Liver (tissue), 8 donors: ENCODE measurements at regions not wholly inside any gene's neighbourhood (a gene's known extent, or its start where the extent isn't known, plus 50 kb on each side); places are given as distances from the start of the nearest gene placed in this dataset.

Experiments
- DNase-seq: peaks from one replicate; pipeline ENCODE4 v3.0.0-alpha.2; 2017; ENCODE audit warnings: low spot score
- H3K27ac ChIP-seq, 2 donors: one replicate each; pipeline ENCODE4 v1.7.0; 2013; ENCODE audit warnings: inconsistent platforms in 2 of 2, low read length in 2 of 2, control low read depth in 1 of 2, low read depth in 1 of 2, mild to moderate bottlenecking in 1 of 2
- H3K27me3 ChIP-seq, 4 donors: one replicate each; pipeline versions ENCODE4 v1.6.1 to v1.7.0; 2013; ENCODE audit warnings: low read length in 3 of 4, inconsistent platforms in 1 of 4, mild to moderate bottlenecking in 1 of 4, moderate library complexity in 1 of 4; ENCODE audit not compliant: control insufficient read depth in 4 of 4, insufficient read depth in 4 of 4
- H3K36me3 ChIP-seq, 4 donors: one replicate each; pipeline versions ENCODE4 v1.6.1 to v1.7.0; 2013; ENCODE audit warnings: low read length in 3 of 4, mild to moderate bottlenecking in 3 of 4, low read depth in 1 of 4, moderate library complexity in 1 of 4; ENCODE audit not compliant: control insufficient read depth in 4 of 4, insufficient read depth in 3 of 4
- H3K4me1 ChIP-seq, 4 donors: one replicate each; pipeline versions ENCODE4 v1.6.1 to v1.7.0; 2013; ENCODE audit warnings: low read length in 3 of 4, mild to moderate bottlenecking in 3 of 4, moderate library complexity in 1 of 4; ENCODE audit not compliant: control insufficient read depth in 4 of 4, insufficient read depth in 4 of 4
- H3K4me3 ChIP-seq, 3 donors: one replicate each; pipeline versions ENCODE4 v1.6.1 to v1.7.0; 2013; ENCODE audit warnings: low read length in 3 of 3, control low read depth in 1 of 3, low read depth in 1 of 3, mild to moderate bottlenecking in 1 of 3
- H3K9ac ChIP-seq, 2 donors: one replicate each; pipeline ENCODE4 v1.7.0; 2013; ENCODE audit warnings: low read length in 2 of 2, mild to moderate bottlenecking in 2 of 2, moderate library complexity in 2 of 2, control low read depth in 1 of 2, low read depth in 1 of 2
- H3K9me3 ChIP-seq, 4 donors: one replicate each; pipeline versions ENCODE4 v1.6.1 to v1.7.0; 2013; ENCODE audit warnings: low read length in 3 of 4; ENCODE audit not compliant: control insufficient read depth in 4 of 4
- EGR1 ChIP-seq, 2 donors: IDR thresholded peaks; 2 replicates each; pipeline ENCODE4 v1.6.1; 2016 to 2018; ENCODE audit warnings: antibody characterized with exemption in 2 of 2, low read depth in 2 of 2
- GABPA ChIP-seq, 2 donors: IDR thresholded peaks in 1 of 2; conservative IDR thresholded peaks in 1 of 2; 2 replicates each; pipeline ENCODE4 v1.6.1; 2016; ENCODE audit warnings: antibody characterized with exemption in 2 of 2, mild to moderate bottlenecking in 1 of 2, moderate library complexity in 1 of 2
- HNF4A ChIP-seq, 2 donors: conservative IDR thresholded peaks; 2 replicates each; pipeline ENCODE4 v1.6.1; 2016; ENCODE audit warnings: antibody characterized with exemption in 2 of 2, mild to moderate bottlenecking in 2 of 2
- HNF4G ChIP-seq: IDR thresholded peaks from 2 replicates; pipeline ENCODE4 v1.6.1; 2016; ENCODE audit warnings: antibody characterized with exemption
- JUND ChIP-seq, 2 donors: IDR thresholded peaks; 2 replicates each; pipeline ENCODE4 v1.6.1; 2016; ENCODE audit warnings: antibody characterized with exemption in 2 of 2
- NR2F2 ChIP-seq: IDR thresholded peaks from 2 replicates; pipeline ENCODE4 v1.6.1; 2016; ENCODE audit warnings: antibody characterized with exemption
- RAD21 ChIP-seq, 2 donors: IDR thresholded peaks; 2 replicates each; pipeline ENCODE4 v1.6.1; 2016; ENCODE audit warnings: antibody characterized with exemption in 2 of 2, mild to moderate bottlenecking in 2 of 2
- RXRA ChIP-seq, 2 donors: IDR thresholded peaks; 2 replicates each; pipeline ENCODE4 v1.6.1; 2017 to 2018; ENCODE audit warnings: antibody characterized with exemption in 2 of 2, mild to moderate bottlenecking in 1 of 2
- TAF1 ChIP-seq: conservative IDR thresholded peaks from 2 replicates; pipeline ENCODE4 v1.6.1; 2016; ENCODE audit warnings: antibody characterized with exemption, mild to moderate bottlenecking
- WGBS: extraction: QIAGEN DNeasy Blood & Tissue Kit; methylation state at CpG from one replicate; pipeline ENCODE4 v1.1.7; 2013; 5-methylcytosine and 5-hydroxymethylcytosine counted together
- TF ChIP-seq, protein P1 (sequence below): IDR thresholded peaks from 2 replicates; pipeline ENCODE4 v1.6.1; 2016; ENCODE audit warnings: antibody characterized with exemption, mild to moderate bottlenecking
- TF ChIP-seq, protein P2 (sequence below): IDR thresholded peaks from 2 replicates; pipeline ENCODE4 v1.6.1; 2016; ENCODE audit warnings: antibody characterized with exemption
- TF ChIP-seq, protein P3 (sequence below): fragments of 150-350 bp; IDR thresholded peaks from 2 replicates; pipeline ENCODE4 v1.5.1; 2017; ENCODE audit warnings: improper control_type of control experiment, low read depth, low read length; ENCODE audit not compliant: missing input control
- TF ChIP-seq, protein P4 (sequence below): IDR thresholded peaks from 2 replicates; pipeline ENCODE4 v1.6.1; 2016; ENCODE audit warnings: antibody characterized with exemption
- TF ChIP-seq, protein P5 (sequence below): IDR thresholded peaks from 2 replicates; pipeline ENCODE4 v1.6.1; 2016; ENCODE audit warnings: antibody characterized with exemption
- donor health status: healthy.
- donor health status: healthy.
- donor health status: healthy.
- donor health status: healthy.
- donor health status: healthy.

DNA sequence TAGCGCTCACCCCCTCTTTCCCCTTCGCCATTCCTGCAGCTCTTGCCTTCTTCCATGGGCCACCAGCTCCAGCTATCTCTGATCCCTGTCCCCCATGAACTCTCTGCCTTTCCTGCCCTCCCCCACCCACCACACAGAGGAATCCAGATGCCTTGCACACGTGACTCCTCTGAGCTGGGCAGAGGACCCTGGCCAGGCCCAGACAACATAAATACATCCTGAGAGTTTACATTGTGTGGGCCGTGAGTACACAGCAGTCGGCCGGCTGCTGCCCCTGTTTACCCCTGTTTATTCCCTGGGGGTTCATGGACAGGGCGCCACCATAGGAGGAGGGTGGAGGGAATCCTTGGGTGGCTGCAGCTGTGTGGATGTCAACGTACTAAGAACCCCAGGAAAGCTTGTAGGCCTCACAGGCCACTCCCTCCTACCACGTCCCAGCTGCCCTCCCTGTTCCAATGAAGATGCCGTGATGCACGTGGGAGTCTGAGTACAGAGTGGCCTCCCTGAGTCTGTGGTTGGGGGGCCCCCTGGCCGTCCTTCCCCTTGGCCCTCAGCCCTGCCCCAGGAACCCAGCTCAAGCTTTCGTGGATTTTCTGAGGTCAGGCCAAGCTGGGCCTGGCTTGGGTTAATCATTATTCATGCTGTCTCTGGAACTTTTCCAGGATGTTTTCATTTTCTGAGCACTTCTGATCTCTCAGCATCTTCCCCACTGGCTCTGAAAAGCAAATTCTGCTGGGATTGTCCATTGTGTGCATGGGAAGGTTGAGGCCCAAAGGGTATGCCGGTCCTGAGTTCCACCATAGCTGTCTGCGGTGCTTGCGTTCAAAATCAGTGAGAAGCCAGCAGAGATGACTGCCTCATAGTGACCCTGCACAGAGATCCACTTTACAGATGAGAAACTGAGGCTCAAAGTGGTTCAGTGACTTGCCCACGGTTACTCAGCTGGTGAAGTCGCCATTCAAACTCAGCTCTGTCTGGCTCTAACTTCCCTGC, 136.3 kb downstream of the MRPL14 start (continued):
- TF ChIP-seq, protein P1, sequence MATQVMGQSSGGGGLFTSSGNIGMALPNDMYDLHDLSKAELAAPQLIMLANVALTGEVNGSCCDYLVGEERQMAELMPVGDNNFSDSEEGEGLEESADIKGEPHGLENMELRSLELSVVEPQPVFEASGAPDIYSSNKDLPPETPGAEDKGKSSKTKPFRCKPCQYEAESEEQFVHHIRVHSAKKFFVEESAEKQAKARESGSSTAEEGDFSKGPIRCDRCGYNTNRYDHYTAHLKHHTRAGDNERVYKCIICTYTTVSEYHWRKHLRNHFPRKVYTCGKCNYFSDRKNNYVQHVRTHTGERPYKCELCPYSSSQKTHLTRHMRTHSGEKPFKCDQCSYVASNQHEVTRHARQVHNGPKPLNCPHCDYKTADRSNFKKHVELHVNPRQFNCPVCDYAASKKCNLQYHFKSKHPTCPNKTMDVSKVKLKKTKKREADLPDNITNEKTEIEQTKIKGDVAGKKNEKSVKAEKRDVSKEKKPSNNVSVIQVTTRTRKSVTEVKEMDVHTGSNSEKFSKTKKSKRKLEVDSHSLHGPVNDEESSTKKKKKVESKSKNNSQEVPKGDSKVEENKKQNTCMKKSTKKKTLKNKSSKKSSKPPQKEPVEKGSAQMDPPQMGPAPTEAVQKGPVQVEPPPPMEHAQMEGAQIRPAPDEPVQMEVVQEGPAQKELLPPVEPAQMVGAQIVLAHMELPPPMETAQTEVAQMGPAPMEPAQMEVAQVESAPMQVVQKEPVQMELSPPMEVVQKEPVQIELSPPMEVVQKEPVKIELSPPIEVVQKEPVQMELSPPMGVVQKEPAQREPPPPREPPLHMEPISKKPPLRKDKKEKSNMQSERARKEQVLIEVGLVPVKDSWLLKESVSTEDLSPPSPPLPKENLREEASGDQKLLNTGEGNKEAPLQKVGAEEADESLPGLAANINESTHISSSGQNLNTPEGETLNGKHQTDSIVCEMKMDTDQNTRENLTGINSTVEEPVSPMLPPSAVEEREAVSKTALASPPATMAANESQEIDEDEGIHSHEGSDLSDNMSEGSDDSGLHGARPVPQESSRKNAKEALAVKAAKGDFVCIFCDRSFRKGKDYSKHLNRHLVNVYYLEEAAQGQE, result no peak
- TF ChIP-seq, protein P2, sequence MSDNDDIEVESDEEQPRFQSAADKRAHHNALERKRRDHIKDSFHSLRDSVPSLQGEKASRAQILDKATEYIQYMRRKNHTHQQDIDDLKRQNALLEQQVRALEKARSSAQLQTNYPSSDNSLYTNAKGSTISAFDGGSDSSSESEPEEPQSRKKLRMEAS, result no peak
- no peak for TF ChIP-seq NR2F2
- TF ChIP-seq EGR1 (IDR thresholded peaks at IDR 0.05; ENCODE audit: low read depth in 2 of 2), result no peak

DNA sequence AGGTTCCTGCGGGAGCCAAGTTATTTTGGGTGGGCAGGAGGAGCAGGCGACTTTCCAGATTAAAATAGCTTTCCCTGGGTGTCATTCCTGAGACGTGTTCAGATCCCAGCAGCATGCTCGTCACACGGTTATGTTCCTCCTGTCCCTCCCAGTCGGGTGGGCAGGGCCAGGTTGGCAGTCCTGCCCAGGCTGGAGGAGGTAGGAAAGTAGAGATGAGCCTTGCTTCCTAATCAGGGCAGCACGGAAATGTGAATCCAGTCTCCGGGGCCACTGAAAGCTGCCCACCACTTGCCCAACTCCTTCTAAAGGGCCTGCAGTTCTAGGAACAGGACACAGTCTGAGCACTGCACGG, 137.0 kb downstream of the MRPL14 start:
- H3K36me3 ChIP-seq, result no peaks in the 10 kb centered on the region
- no peak overlapping the region for H3K4me3 ChIP-seq
- no peaks in the 10 kb centered on the region for H3K9me3 ChIP-seq
- no peaks in the 10 kb centered on the region for H3K27me3 ChIP-seq
- H3K4me1 ChIP-seq, result peaks cover 11 to 29% (median 20%) of the 10 kb centered on the region in 4 donors
- TF ChIP-seq, protein P3, sequence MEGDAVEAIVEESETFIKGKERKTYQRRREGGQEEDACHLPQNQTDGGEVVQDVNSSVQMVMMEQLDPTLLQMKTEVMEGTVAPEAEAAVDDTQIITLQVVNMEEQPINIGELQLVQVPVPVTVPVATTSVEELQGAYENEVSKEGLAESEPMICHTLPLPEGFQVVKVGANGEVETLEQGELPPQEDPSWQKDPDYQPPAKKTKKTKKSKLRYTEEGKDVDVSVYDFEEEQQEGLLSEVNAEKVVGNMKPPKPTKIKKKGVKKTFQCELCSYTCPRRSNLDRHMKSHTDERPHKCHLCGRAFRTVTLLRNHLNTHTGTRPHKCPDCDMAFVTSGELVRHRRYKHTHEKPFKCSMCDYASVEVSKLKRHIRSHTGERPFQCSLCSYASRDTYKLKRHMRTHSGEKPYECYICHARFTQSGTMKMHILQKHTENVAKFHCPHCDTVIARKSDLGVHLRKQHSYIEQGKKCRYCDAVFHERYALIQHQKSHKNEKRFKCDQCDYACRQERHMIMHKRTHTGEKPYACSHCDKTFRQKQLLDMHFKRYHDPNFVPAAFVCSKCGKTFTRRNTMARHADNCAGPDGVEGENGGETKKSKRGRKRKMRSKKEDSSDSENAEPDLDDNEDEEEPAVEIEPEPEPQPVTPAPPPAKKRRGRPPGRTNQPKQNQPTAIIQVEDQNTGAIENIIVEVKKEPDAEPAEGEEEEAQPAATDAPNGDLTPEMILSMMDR, result no peak
- no peak for TF ChIP-seq JUND (IDR thresholded peaks at IDR 0.05)
- TF ChIP-seq EGR1 (IDR thresholded peaks at IDR 0.05; ENCODE audit: low read depth in 2 of 2), result no peak
- TF ChIP-seq, protein P4, sequence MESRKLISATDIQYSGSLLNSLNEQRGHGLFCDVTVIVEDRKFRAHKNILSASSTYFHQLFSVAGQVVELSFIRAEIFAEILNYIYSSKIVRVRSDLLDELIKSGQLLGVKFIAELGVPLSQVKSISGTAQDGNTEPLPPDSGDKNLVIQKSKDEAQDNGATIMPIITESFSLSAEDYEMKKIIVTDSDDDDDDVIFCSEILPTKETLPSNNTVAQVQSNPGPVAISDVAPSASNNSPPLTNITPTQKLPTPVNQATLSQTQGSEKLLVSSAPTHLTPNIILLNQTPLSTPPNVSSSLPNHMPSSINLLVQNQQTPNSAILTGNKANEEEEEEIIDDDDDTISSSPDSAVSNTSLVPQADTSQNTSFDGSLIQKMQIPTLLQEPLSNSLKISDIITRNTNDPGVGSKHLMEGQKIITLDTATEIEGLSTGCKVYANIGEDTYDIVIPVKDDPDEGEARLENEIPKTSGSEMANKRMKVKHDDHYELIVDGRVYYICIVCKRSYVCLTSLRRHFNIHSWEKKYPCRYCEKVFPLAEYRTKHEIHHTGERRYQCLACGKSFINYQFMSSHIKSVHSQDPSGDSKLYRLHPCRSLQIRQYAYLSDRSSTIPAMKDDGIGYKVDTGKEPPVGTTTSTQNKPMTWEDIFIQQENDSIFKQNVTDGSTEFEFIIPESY, result no peak
- no peak for TF ChIP-seq HNF4A (conservative IDR thresholded peaks at IDR 0.05)
- H3K9ac ChIP-seq, result no peak overlapping the region
- H3K27ac ChIP-seq, result no peak overlapping the region
- no peak for DNase-seq
- WGBS, result 75% methylated on average over 9 of the region's 9 CpGs

DNA sequence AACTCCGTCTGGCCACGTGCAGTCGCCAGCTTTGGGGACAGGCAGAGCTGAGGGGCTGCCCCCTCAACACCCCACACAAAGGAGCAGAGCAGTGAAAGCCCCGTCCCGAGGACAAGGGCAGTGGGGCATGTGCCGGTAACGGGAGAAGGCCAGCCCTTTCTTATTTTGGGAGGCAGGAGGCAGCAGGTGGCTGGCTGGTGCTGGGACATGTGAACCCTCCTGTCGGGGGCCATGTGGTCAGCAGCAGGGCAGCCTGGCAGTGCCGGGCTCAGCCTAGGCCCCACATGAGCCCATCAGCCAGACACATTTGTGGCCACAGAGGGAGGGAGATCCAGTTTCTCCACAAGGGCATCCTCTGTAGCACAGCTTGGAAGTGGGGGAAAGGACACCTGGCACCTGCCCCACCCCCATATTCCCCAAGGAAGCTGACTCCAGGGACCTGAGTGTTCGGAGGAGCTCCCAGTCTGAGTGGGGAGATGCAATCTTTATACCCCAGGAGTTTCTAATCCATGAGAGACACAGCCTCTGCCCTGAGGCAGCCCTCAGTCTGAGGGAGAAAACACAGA, 137.6 kb downstream of the MRPL14 start:
- Histone ChIP-seq H3K27ac (no peak overlapping the region), H3K9ac (no peak overlapping the region), H3K27me3 (no peaks in the 10 kb centered on the region), H3K4me1 (peaks cover 11 to 29% (median 20%) of the 10 kb centered on the region in 4 donors), H3K4me3 (no peak overlapping the region), H3K9me3 (no peaks in the 10 kb centered on the region), H3K36me3 (no peaks in the 10 kb centered on the region)
- no peak for DNase-seq
- 93% methylated on average over 10 of the region's 10 CpGs for WGBS
- TF ChIP-seq TAF1 (no peak), HNF4A (conservative IDR thresholded peaks at IDR 0.05) (no peak), EGR1 (IDR thresholded peaks at IDR 0.05; ENCODE audit: low read depth in 2 of 2) (no peak), RAD21 (IDR thresholded peaks at IDR 0.05) (no peak), HNF4G (no peak), GABPA (IDR thresholded peaks at IDR 0.05 in 1 of 2, conservative IDR thresholded peaks at IDR 0.05 in 1 of 2) (no peak), RXRA (IDR thresholded peaks at IDR 0.05) (no peak), JUND (IDR thresholded peaks at IDR 0.05) (no peak)
- TF ChIP-seq, protein P5, sequence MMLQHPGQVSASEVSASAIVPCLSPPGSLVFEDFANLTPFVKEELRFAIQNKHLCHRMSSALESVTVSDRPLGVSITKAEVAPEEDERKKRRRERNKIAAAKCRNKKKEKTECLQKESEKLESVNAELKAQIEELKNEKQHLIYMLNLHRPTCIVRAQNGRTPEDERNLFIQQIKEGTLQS, result no peak
- TF ChIP-seq, protein P1, result no peak
